ENCODE measurements at regions not wholly inside any gene's neighbourhood (a gene's known extent, or its start where the extent isn't known, plus 50 kb on each side); places are given as distances from the start of the nearest gene placed in this dataset.

DNA sequence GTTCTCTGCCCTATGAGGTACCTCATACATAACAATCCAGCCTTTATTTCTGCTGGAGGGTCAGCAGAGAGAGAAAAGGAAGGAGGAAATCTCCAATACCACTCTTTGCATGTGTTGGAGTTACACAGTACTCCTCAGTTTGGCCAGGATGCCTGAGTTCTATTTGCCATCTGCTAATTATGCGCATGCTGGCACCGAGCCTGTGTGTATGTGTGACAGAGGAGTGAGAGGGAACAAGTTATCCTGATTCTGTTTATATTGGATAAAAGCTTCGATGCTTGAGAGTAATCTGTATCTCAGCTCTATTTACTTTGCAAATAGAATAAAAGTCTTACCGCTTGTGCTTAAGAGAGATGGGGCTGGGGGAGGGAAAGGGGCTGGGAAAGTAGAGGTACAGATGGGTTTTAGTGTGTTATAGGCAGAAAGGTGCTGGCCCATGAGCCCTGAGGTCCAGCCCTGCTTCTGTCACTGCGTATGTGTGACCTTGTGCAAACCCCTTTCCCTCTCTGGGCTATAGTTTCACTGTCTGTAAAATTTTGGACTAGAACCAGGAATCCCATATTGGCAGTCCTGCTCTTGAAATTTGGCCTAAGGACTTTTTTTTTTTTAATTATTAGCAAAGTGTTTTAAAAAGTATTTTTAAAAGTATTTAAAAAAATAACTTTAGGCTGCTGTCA, 54.5 kb upstream of the PLXNA2 start:
- WGBS, 2 experiments (ENCODE audit: insufficient coverage in 1 of 2, insufficient read length in 1 of 2) = 75 to 78% methylated on average over 3 to 5 of the region's 5 CpGs
- Histone ChIP-seq H3K9me3 (ENCODE audit: control insufficient read depth, low read length) (no peaks in the 10 kb centered on the region), H3K9ac (ENCODE audit: extremely low read depth, low read length, poor library complexity, severe bottlenecking) (no peak overlapping the region), H3K27ac (ENCODE audit: low read depth, low read length) (no peak overlapping the region), H3K4me1 (ENCODE audit: control insufficient read depth, insufficient read depth, low read length) (peaks cover 10% of the 10 kb centered on the region), H3K4me3 (ENCODE audit: low read length) (no peak overlapping the region), H3K36me3 (ENCODE audit: control insufficient read depth, insufficient read depth, low read length) (no peaks in the 10 kb centered on the region), H3K27me3 (ENCODE audit: control insufficient read depth, insufficient read depth, low read length, poor library complexity, severe bottlenecking) (no peaks in the 10 kb centered on the region)
- Mint-ChIP-seq H3K36me3 (ENCODE audit: low read depth) (no peaks in the 10 kb centered on the region), H3K4me1 (peaks cover 30% of the 10 kb centered on the region), H3K4me3 (no peak overlapping the region), H3K9me3 (no peaks in the 10 kb centered on the region), H3K27ac (no peak overlapping the region), H3K27me3 (ENCODE audit: insufficient read depth) (peaks cover 27% of the 10 kb centered on the region)
- no peak for DNase-seq
- TF ChIP-seq, protein P1, sequence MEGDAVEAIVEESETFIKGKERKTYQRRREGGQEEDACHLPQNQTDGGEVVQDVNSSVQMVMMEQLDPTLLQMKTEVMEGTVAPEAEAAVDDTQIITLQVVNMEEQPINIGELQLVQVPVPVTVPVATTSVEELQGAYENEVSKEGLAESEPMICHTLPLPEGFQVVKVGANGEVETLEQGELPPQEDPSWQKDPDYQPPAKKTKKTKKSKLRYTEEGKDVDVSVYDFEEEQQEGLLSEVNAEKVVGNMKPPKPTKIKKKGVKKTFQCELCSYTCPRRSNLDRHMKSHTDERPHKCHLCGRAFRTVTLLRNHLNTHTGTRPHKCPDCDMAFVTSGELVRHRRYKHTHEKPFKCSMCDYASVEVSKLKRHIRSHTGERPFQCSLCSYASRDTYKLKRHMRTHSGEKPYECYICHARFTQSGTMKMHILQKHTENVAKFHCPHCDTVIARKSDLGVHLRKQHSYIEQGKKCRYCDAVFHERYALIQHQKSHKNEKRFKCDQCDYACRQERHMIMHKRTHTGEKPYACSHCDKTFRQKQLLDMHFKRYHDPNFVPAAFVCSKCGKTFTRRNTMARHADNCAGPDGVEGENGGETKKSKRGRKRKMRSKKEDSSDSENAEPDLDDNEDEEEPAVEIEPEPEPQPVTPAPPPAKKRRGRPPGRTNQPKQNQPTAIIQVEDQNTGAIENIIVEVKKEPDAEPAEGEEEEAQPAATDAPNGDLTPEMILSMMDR (conservative IDR thresholded peaks at IDR 0.05) = no peak

DNA sequence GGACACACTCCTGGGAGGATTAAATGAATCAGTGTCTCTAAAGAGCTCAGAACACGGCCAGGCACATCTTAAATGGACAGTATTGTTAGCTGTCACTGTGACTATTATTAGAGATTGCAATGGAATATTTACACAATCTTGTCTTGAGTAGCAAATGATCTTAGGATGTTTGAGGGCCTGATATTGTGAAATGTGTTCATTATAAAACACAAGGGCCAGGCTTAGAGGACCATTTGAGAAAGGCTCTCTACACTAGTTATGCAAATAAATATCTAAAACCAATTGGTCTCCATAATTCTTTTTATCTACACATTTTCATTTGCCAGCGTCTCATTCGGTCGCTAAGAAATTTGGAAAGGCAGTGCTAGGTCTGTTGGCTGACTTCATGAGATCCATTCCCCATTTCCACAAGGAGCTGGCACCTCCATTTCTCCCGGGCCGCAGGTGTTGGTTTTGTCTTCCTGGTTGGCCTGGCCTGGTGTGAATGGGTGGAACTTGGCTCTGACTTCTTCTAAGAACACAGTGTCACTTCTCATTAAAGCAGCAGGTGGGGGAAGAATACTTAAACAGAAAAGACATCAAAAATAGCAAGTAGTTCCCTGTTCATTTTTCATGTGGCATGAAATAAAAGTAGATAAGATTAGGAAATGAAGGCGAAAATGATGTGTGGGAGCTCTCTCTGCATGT, 56.0 kb upstream of the PLXNA2 start:
- Histone ChIP-seq H3K27ac (ENCODE audit: low read depth, low read length) (no peak overlapping the region), H3K9ac (ENCODE audit: extremely low read depth, low read length, poor library complexity, severe bottlenecking) (no peak overlapping the region), H3K4me3 (ENCODE audit: low read length) (no peak overlapping the region), H3K9me3 (ENCODE audit: control insufficient read depth, low read length) (no peaks in the 10 kb centered on the region), H3K4me1 (ENCODE audit: control insufficient read depth, insufficient read depth, low read length) (peaks cover 10% of the 10 kb centered on the region), H3K27me3 (ENCODE audit: control insufficient read depth, insufficient read depth, low read length, poor library complexity, severe bottlenecking) (no peaks in the 10 kb centered on the region), H3K36me3 (ENCODE audit: control insufficient read depth, insufficient read depth, low read length) (no peaks in the 10 kb centered on the region)
- Mint-ChIP-seq H3K27ac (no peak overlapping the region), H3K9me3 (no peaks in the 10 kb centered on the region), H3K27me3 (ENCODE audit: insufficient read depth) (peaks cover 15% of the 10 kb centered on the region), H3K4me1 (peaks cover 20% of the 10 kb centered on the region), H3K4me3 (no peak overlapping the region), H3K36me3 (ENCODE audit: low read depth) (no peaks in the 10 kb centered on the region)
- DNase-seq = no peak
- TF ChIP-seq, protein P1 (conservative IDR thresholded peaks at IDR 0.05) = no peak
- 84 to 94% methylated on average over 5 to 7 of the region's 7 CpGs for WGBS, 2 experiments (ENCODE audit: insufficient coverage in 1 of 2, insufficient read length in 1 of 2)

DNA sequence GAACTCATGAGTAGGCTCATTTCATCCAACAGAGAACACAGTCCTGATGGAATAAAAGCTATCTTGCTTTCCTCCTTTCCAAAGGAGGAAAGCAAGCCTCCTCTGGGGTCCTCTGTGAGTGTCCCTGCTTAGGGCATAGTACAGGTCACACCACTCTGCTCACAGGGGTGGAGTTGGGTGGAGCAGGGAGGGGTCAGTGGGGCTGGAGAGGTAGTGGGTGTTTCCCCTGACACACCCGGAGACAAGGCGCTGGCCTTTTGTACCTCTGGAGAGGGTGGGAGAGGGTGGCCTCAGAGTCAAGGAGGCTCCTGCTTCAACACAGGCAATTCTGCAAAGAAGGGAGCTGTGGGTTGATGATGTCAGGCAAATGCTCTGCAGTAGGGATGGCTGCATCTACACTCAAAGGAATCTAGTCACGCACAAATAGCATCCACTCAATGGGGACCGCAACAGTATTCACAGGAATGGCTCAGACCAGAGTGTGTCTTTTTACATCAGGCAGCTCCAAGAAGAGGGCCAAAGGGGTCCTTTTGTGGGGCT, 58.6 kb upstream of the PLXNA2 start:
- H3K4me3 Mint-ChIP-seq = no peak overlapping the region
- H3K4me3 ChIP-seq (ENCODE audit: low read length) = no peak overlapping the region
- no peaks in the 10 kb centered on the region for H3K9me3 Mint-ChIP-seq
- DNase-seq = no peak
- H3K27me3 Mint-ChIP-seq (ENCODE audit: insufficient read depth) = peaks cover 13% of the 10 kb centered on the region
- H3K27me3 ChIP-seq (ENCODE audit: control insufficient read depth, insufficient read depth, low read length, poor library complexity, severe bottlenecking) = no peaks in the 10 kb centered on the region
- no peak overlapping the region for H3K27ac ChIP-seq (ENCODE audit: low read depth, low read length)
- no peak overlapping the region for H3K9ac ChIP-seq (ENCODE audit: extremely low read depth, low read length, poor library complexity, severe bottlenecking)
- no peaks in the 10 kb centered on the region for H3K36me3 Mint-ChIP-seq (ENCODE audit: low read depth)
- H3K4me1 ChIP-seq (ENCODE audit: control insufficient read depth, insufficient read depth, low read length) = peaks cover 10% of the 10 kb centered on the region
- H3K27ac Mint-ChIP-seq = no peak overlapping the region
- no peaks in the 10 kb centered on the region for H3K36me3 ChIP-seq (ENCODE audit: control insufficient read depth, insufficient read depth, low read length)
- peaks cover 17% of the 10 kb centered on the region for H3K4me1 Mint-ChIP-seq
- H3K9me3 ChIP-seq (ENCODE audit: control insufficient read depth, low read length) = no peaks in the 10 kb centered on the region
- TF ChIP-seq, protein P1 (conservative IDR thresholded peaks at IDR 0.05) = no peak
- 93 to 99% methylated on average over 2 to 4 of the region's 4 CpGs for WGBS, 2 experiments (ENCODE audit: insufficient coverage in 1 of 2, insufficient read length in 1 of 2)

Data from endodermal cell (in vitro differentiated cells).